Fibroblast of peridontal ligament (primary cell): ENCODE measurements at regions not wholly inside any gene's neighbourhood (a gene's known extent, or its start where the extent isn't known, plus 50 kb on each side); places are given as distances from the start of the nearest gene placed in this dataset.
A peak's percentile ranks its signal among the peaks of the same experiment; 100 is the strongest.

Experiments used
- DNase-seq: peaks from one replicate; pipeline ENCODE4 v3.0.0-alpha.2; 2010; ENCODE audit errors: extremely low read depth

DNA sequence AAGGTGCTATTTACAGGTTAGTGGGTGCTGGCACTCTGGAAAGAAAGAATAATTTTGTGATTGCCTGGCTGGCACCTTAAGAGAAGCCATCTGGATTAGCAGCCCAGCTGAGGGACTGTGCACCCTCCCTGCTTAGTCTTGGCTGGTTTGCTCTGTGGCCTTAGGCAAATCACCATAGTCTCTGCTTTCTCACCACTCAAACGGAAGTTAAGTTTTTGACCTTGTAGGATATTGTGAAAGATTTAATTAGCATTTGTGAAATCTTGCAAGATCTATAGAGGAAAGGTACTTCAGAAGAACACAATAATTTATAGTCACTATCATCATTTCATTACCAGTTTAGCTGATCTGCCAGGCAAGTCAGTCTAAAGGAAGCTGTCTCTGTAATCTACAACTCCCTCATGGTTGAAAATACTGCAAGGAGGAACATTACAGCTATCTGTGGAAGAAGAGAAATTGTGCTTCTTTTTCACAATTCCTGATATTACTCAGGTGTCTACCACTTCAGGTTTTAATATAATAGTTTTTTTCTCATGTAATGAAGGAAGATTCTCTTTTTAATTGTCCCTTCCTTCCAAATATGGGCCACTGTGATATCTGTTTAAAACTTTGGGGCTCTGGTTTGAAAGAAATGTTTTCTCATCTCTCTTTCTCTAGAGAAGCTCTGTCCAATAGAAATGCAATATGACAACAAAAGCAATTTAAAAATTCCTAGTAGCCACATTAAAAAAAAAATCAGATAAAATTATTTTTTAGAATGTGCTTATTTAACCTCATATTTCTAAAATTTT lies 219.6 kb downstream of the PTEN start:
- no peak for DNase-seq

DNA sequence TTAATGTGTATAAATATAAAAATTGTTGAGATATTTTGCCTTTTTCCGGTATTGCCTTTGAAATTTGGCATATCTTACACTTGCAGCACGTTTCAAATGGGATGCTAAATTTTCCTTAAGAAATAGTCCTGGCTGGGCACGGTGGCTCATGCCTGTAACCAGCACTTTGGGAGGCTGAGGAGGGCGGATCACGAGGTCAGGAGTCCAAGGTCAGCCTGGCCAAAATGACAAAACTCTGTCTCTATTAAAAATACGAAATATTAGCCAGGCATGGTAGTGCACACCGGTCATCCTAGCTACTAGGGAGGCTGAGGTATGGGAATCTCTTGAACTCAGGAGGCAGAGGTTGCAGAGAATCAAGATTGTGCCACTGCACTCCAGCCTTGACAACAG lies 220.2 kb downstream of the PTEN start:
- no peak for DNase-seq

DNA sequence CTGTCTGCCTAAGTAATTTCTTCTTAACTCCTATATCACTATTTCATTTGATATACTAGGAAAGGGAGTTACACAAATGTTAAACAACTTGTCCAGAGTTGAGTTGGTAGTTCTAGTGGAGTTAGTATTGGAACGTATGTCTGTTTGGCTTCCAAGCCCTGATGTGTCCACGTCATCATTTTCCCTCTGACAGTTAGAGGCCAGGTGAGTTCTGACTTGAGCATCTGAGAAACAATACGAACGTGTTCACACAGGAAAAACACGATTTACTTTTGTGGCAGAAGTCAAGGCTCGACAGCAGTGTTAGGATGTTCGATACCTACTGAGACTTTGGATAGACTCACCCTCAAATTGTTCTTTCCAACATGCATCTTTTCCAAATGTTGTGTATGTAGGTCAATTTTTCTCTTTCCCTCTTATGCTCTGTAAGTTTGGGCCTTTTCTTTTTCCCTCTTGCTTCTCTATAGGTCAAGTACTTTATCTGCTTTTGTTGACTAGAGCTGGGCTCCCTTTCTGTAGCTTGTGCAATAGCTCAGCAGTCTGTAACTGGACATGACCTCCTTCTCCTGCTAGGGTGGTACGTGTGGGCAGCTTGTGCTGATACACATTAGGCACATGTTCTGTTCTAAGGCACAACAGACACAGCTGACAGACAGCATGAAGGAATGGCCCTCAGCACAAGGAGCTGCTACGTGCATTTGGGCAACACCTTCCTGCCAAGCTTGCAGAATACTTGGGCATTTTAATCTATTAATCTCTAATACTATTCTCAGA lies 222.9 kb downstream of the PTEN start:
- no peak for DNase-seq

DNA sequence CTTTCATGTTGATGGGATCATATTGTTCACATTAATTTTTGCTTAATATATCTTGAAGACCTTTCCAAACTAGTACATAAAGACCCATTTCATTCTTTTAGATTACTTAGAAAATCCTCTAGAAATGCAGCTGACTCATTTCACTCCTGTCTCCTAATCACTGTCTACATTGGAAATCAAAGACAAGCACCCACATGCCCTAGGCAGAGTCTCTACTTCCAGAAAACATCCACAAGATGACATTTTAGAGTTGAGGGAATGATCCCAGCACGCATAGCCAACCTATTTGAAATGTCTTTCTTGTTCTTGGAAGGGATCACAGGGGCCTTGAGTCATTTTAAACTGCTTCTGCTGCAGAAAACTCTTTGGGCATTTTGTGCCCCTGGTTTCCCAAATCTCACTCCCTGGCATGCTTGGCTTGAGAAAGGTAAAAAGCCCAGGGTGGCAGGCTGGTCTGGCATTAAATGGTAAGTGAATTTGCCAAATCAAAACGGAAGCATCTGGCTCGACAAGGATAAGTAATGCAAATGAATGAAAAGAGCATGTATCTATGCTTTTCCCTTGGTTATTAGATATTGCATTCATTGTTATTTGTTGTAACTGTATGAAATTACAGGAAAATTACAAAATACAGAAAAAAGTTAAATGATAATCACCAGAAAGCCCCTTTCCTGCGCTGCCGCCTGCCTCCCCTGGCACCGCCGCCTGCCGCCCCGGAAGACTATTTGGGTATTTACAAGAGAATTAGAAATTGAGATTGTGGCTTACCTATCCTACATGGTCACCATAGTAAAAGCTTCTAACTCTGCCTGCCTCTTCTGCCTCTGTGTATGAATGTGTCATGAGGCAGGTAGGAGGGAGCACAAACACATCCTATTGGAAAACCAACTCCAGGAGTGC lies 225.3 kb downstream of the PTEN start:
- no peak for DNase-seq

DNA sequence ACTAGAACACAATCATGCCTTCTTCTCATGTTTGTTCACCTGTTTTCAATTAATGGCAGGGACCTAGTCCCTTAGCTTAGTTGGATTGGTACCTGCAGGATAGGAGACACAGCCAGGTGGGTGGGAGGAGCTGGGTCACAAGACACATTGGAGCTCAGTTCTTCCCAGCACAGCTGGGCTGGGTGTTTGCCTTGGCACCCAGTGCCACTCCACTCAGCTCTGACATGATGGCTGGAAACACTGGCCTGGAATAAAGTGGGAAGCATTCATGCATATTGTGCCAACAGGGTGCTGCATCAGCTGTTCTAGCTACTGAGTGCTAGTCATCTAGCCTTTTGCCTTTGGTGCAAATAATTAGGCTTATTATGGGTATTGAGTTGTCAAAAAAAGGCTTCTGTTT lies 226.1 kb downstream of the PTEN start:
- DNase-seq, result no peak

DNA sequence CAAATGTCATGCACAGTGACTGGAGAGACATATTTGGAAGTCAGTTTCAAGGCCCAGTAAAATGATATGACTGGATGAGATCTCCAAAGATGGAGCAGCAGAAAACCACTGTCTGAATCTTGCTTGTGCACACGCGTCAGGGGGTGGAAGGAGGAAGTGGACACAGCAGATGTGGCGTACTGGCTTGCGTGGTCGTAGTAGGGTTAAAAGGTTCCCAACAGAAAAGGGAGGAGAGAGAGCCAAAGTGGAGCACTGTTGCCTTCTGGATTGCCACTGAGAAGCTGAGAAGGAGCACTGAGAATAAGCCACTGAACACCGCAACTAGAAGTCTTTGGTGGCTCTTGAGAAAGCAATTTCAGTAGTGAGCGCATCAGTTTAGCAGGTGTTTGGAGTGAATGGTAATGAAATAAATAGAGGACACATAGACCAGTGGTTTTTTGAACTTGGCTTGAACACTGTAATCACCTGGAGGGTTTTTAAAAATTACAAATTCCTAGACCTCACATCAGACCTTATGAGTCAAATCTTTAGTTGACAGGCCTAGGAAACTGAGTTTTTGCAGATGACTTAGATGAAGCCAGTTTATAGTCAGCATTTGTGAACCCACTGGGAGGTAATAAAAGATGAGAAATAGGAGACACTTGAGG lies 227.3 kb downstream of the PTEN start:
- no peak for DNase-seq

DNA sequence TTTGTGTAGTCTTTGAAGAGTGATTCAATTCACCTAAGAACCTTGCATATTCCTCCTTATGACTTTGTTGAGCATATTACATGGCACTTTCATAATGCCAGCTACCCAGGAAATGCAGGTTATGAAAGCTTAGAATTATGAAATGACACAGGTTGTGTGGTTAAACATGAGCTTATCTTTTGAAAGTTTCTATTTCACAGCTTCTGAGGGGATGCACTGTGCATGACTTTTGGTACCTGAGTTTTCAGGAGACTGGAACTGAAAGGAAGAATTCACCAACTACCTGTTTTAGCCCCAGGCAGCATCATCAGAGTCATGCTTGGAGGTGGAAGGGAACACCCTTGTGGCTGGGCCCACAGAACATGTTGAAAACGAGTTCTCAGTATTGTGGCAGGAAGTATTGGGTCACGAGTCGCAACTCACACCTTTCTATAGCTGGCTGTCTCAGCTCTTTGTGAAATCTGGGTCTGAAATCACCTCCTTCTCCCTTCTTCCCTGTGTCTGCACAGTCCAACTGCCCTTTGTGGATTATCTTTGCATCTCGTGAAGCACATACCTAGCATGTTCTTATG lies 228.2 kb downstream of the PTEN start:
- no peak for DNase-seq

DNA sequence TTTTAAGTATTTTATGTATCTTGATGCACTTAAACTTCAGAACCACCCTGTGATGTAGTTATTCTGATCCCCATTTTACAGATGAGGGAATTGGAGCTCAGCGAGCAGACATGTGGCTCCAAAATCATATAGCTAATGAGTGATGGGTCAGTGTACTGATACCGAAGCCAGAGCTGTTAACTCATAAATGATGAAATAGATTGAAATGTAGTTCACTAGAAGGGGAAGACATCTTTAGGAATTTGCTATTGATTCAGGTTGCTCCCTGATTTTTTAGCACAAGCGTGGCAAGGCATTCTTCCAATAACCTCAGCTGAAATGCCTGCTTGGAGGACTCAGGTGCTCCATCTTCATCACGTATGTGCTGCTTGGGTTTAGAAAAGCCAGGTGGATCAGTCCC lies 228.8 kb downstream of the PTEN start:
- DNase-seq, result no peak

DNA sequence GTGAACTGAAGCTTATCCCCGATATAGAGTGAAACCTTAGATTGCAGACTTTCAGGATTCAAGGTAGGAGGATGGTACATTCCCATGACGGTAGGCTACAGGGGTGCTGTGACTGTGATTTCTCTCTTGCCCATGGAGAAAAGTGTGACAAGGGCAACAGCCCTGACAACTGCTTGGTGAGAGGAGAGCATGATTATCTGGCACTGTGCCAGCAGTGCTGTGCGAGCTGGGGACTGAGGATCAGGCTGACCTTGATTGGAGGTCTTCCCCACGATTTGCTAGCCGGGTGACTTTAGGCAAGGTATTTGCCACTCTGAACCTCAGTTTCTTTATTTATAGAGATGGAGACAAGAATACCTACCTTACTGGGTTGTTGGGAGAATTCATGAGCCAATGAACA lies 229.5 kb downstream of the PTEN start:
- DNase-seq, result no peak

DNA sequence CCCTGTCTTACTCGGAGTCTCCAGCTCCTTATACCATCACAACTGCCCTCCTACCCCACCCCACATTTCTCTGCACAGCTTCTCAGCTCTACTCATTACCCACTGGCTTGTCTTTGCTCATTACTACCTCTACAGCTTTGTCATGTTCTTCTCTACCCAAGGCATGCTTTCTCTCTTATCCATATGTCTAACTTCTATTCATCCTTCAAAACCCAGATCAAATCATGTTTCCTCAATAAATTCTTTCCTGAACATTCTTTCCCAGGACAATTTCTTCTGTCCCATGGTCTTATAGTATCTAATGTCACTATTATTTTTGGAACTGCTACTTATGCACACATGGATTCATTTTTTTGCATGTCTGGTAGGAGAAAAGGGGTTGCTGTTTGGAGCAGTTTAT lies 231.4 kb downstream of the PTEN start:
- DNase-seq, result no peak

DNA sequence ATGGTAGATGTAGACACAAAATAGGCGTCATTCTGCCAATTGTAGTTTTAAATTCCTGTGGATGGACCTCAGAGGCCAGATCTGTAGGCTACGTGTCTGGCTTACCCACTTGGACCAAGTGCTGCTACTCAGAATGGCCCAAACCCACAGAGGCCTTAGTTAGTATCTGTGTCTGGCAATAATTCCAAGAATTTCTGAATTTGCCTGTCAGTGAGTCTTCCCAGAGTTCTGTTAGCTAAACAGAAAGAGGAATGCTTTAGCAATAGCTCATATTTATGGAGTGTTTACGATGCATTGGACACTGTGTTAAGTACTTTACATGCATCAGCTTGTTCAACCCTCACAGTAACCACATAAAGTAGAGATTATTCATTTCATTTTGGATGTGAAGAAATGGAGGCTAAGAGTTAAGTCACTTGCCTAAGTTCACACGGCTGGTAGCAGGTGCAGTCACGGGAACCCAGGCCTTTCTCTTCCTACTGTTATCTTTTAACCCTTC lies 231.8 kb downstream of the PTEN start:
- DNase-seq, result peak; percentile 90

DNA sequence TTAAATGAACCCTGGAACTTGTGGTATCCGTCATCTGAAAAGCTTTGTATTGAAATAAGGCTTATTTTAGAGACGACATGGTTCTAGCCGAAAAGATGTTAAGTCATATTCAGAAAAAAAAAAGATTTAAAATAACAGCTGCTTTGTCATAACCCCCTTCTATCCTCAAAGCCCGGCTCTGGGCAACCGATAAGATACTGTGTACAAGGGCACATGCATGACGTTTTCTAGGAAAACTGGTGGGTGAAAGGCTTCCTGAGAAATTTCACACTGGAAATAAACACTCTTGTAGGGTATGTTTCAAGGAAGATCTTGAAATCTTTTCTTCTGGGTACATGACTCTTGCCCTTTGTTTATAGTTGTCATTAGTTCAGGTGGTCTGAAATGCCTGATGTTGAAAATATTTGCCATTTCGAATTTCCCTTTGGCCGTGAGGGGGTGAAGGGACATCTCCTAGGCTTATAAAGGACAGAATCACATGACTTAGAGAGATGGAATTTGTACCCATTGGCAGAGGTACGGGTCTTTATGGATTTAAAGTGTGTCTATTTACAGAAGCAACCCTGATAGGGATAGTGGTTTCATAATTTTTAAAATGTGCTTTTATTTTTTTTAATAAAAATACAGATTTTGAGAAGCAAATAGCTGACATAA lies 232.5 kb downstream of the PTEN start:
- no peak for DNase-seq

DNA sequence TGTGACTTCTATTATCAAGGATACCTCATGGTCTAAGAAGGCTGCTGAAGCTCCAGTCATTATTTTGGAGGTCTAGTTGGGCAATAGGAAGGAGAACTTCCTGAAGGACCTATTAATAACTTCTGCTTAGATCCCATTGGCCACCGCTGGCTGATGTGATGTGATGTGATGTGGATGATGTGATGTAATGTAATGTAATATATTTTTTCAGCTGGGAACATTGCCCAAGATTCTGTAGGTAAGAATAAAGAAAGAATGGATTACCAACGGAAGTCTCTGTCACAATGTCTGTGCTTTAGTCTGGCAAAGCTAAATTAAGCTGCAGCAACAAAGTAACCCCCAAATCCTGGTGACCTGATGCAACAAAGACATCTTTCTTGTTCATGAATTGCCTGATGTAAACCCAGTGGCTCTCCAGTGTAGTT lies 233.7 kb downstream of the PTEN start:
- no peak for DNase-seq

DNA sequence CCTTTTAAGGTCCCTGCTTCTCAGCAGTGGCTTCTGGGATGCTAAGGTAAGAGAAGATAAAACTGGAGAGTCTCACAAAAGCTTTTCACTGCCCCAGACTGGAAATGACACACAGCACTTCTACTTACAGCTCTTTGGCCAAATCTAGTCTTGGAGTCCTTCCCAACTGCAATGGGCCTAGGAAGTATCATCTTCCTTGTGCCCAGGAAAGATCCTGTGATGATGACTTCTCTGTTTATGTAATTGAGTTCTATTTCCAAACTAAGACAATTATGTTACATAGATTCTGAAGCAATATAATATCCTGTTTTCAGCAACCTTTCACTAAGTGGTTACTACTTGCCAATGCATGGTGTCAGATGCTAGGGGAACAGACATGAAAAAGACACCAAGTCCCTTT lies 234.1 kb downstream of the PTEN start:
- peak; percentile 87 for DNase-seq

DNA sequence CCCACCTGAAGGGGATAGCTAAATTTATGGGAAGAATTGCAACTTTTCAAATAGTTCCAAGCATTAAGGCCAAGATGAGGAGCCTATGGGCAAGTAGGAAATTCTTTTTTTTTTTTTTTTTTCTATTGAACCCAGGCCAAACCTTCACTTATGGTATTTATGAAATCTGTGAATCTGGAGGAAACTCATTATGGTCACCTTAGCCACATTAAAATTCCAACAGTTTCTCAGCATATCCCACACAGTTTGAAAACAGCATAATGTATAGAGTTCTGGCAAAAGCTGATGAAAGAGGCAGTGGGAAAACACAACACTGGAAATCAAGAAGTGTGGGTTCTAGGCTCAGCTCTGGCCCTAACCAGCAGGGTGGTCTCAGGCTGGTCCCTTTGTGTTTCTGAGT lies 236.9 kb downstream of the PTEN start:
- no peak for DNase-seq

DNA sequence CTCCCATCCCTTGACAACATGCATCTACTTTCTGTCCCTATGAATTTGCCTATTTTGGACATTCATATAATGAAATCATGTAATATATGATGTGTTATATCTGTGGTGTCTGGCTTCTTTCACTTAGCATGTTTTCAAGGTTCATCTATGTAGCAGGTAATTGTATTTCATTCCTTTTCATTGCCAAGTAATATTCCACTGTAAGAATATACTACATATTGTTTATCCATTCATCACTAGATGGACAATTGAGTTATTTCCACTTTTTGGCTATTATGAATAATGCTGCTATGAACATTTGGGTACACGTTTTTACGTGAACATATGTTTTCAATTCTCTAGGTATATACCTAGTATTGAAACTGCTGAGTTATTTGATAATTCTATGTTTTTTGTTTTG lies 238.2 kb downstream of the PTEN start:
- no peak for DNase-seq

DNA sequence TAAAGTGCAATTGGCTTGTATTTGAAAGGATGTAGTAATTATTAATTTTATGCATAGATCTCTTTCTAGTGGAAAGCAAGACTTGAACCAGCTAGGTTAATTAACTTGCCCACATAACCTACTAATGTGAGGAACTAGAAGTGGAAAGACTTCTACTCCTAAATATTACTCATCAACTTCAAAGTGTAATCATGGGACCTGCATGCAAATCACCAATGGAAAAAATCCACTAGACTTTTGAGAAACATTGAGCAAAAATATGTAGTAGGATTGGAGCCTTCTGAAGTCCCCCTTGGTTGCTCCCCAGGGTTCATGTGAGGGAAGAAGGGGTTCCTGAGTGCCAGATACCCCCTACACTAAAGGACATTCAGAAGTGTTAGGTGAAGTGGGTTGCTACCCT lies 240.2 kb downstream of the PTEN start:
- no peak for DNase-seq

DNA sequence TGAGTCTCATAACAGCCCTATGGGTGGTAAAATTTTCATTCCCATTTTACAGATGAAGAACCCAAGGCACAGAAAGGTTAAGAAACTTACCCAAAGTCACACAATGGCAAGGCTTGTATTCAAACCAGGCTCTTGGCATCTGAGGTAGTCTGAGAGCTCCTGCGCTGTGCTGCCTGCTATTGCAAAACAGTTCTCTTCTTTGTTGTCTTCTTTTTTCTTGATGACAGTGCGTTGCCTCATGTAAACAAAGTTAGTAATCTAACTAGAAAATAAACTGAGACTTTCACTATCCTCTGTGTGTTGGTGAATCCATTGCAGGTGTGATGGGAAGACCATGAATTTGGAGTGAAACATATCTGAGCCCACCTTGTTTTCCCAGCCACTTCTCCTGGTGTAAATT lies 240.8 kb downstream of the PTEN start:
- no peak for DNase-seq

DNA sequence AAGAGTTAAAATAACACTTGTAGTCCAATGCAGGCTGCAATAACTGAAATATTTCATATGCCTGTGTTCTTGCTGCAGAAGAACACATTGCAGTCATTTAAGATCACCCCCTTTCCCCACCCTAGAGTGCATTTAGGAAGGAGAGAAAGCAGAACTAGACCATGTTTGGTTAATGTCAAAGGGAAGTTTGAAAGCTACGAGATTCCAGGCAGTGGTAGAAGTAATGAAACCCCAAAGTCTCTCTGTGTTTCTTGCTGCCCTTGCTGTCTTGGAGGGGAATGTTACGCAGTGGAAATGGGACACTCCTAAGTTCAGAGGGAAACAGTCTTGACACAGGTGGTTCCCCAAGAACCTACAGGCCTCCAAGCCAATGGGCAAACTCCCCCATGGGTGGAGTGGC lies 242.9 kb downstream of the PTEN start:
- no peak for DNase-seq

DNA sequence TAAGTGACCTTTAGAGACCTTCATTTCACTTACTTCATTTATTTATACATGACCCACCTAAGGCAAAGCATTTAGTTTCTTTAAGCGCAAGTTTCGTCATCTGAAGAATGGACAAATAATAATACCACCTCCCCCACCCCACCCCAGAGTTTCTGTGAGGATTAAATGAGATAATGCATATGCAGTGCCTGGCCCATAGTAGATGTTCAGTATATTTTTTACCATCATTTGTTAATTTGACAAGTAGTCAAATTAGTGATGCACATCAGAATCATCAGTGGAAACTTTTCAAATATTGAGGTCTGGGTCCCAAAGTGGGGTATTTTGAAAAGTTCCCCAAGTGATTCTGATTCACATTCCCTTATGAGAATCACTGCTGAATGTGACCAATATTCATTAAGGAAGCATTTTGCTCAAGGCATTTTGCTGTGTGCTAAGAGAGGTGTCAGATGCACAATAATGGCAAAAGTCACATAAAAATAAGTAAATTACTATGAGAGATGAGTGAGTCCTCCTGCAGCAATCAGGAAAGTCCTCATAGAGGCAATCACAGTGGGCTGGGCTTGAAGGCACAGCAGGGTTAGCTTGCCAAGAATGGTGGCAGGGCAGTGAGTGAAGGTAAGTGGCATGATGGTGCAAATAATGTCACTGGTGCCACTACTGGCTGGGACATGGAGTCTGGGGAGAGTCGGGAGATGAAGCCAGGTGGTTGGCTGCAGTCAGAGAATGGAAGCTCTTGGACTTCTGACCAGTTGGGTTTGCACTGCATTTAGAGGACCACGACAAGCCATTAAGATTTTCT lies 244.1 kb downstream of the PTEN start:
- DNase-seq, result no peak
